Breast epithelium (tissue), 4 donors: ENCODE measurements at regions not wholly inside any gene's neighbourhood (a gene's known extent, or its start where the extent isn't known, plus 50 kb on each side); places are given as distances from the start of the nearest gene placed in this dataset.

ENCODE experiments used
- DNase-seq, 2 donors: peaks; one replicate each; pipeline ENCODE4 v3.0.0-alpha.2; 2019; ENCODE audit warnings: low spot score in 2 of 2
- H3K27ac ChIP-seq, 2 donors: fragments of 200-600 bp; sonication (generic) in 1 of 2; one replicate each; pipeline ENCODE4 v1.5.1; 2016 to 2019; ENCODE audit warnings: mild to moderate bottlenecking in 1 of 2
- H3K27me3 ChIP-seq, 2 donors: fragments of 200-600 bp; sonication (generic) in 1 of 2; one replicate each; pipeline versions ENCODE4 v1.5.1 to v1.6.0; 2017 to 2019; ENCODE audit warnings: control low read depth in 1 of 2, mild to moderate bottlenecking in 1 of 2
- H3K36me3 ChIP-seq: fragments of 200-600 bp; one replicate; pipeline ENCODE4 v1.5.1; 2019
- H3K4me1 ChIP-seq, 2 donors: fragments of 200-600 bp; sonication (generic); one replicate each; pipeline ENCODE4 v1.5.1; 2016 to 2019; ENCODE audit warnings: control low read depth in 1 of 2
- H3K4me3 ChIP-seq, 3 donors: fragments of 200-600 bp; sonication (generic); 1 replicate in 2 of 3; 2 replicates in 1 of 3; pipeline ENCODE4 v1.5.1; 2016 to 2019; ENCODE audit warnings: mild to moderate bottlenecking in 3 of 3, moderate library complexity in 2 of 3
- H3K9me3 ChIP-seq, 2 donors: fragments of 200-600 bp; sonication (generic) in 1 of 2; one replicate each; pipeline ENCODE4 v1.5.1; 2016 to 2019; ENCODE audit warnings: control low read depth in 1 of 2
- POLR2A ChIP-seq: fragments of 450-650 bp; IDR thresholded peaks from one replicate; pipeline ENCODE4 v1.6.1; 2016; ENCODE audit warnings: antibody characterized with exemption, mild to moderate bottlenecking, moderate library complexity
- POLR2AphosphoS5 ChIP-seq, 3 donors: sonication (generic); formaldehyde crosslinking; IDR thresholded peaks; one replicate each; pipeline ENCODE4 v1.6.1; 2017; ENCODE audit warnings: antibody characterized with exemption in 3 of 3
- intact Hi-C: fragments of 100-400 bp; cut with DNase I; formaldehyde crosslinking; loops from one replicate; pipeline ENCODE4 v1.15.1; 2023; ENCODE audit warnings: low total_unique reads
- TF ChIP-seq, protein P1 (sequence below), 3 donors: fragments of 450-650 bp; IDR thresholded peaks; one replicate each; pipeline ENCODE4 v1.5.1; 2016 to 2017; ENCODE audit warnings: antibody characterized with exemption in 3 of 3, mild to moderate bottlenecking in 3 of 3, moderate library complexity in 3 of 3

DNA sequence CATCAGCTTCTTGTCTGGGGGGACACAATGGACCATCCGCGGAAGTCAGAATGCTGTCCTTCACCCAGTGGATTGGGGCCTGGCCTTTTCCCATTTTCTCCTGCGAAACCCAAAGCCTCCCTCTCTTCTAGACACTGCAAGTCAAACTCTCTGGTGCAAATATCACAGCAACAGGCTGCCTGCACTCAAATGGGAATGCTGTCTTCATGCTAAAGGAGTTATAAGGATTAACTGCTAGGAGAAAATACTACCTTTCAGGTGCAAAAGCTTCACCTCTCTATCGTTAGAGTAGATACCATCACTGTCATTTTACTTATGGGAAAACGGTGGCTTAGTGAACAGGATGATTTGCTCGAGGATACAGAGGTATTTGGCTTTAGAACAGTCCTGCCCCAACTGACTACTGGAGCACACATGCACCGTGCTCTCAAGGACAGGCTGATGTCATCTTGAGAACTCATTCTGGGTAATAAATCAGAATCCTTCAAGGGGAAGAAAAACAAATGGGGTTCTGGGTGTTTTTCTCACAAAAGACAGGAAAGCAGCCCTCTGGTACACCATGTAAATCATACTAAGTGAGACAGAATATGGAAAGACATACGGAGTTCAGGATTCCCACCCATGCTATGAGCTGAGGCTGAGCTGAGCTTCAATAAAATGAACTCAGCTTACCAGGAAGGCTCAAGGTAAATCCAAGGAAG lies 100.9 kb downstream of the SAMD9 start:
- intact Hi-C loops: no loop called here
- no peak for DNase-seq
- no peaks in the 10 kb centered on the region for H3K9me3 ChIP-seq
- no peaks in the 10 kb centered on the region for H3K27me3 ChIP-seq
- no peaks in the 10 kb centered on the region for H3K36me3 ChIP-seq
- H3K27ac ChIP-seq: peak overlapping the region in 1 of 2 donors; percentile 41
- TF ChIP-seq POLR2A: no peak
- TF ChIP-seq POLR2AphosphoS5 (IDR thresholded peaks at IDR 0.05): no peak
- TF ChIP-seq, protein P1, sequence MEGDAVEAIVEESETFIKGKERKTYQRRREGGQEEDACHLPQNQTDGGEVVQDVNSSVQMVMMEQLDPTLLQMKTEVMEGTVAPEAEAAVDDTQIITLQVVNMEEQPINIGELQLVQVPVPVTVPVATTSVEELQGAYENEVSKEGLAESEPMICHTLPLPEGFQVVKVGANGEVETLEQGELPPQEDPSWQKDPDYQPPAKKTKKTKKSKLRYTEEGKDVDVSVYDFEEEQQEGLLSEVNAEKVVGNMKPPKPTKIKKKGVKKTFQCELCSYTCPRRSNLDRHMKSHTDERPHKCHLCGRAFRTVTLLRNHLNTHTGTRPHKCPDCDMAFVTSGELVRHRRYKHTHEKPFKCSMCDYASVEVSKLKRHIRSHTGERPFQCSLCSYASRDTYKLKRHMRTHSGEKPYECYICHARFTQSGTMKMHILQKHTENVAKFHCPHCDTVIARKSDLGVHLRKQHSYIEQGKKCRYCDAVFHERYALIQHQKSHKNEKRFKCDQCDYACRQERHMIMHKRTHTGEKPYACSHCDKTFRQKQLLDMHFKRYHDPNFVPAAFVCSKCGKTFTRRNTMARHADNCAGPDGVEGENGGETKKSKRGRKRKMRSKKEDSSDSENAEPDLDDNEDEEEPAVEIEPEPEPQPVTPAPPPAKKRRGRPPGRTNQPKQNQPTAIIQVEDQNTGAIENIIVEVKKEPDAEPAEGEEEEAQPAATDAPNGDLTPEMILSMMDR (IDR thresholded peaks at IDR 0.05): no peak
- H3K4me1 ChIP-seq: no peaks in the 10 kb centered on the region
- H3K4me3 ChIP-seq: no peak overlapping the region

DNA sequence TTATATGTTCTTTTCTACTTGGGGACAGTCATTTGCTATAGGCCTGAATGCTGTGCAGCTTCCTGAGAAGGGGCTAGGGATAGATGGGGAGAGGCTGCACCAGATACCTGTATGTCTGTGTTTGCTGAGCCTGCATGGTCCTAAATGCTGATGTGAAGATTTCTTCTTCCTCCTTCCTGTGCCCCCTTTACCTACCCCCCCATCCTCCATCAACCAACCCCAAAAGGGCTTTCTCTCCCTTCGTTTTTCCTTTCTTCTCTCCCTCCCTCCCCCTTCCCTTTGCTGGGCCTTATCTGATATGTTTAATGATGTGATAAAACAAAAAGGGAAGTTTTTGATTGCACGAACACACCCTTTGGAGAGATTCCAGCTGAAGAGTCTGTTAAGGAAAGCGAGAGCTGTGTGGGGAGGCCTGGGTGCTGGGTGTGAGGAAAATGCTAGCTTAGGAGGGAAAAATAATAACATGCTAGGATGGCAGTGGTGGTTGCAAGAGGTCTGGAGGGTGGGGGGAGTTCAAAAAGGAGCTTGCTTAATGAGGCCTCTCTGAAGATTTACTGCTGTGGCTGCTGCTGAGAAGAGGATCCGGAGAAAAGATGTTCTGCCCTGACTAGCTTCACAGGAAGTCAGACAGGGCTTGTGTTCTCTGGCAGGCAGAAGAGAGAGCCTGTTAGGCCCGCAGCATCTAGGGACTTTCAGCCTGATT lies 101.8 kb downstream of the SAMD9 start:
- H3K9me3 ChIP-seq: no peaks in the 10 kb centered on the region
- H3K36me3 ChIP-seq: no peaks in the 10 kb centered on the region
- peak overlapping the region; percentile 26 to 41 for H3K27ac ChIP-seq
- H3K4me3 ChIP-seq: no peak overlapping the region
- no peak for DNase-seq
- H3K4me1 ChIP-seq: no peaks in the 10 kb centered on the region
- no peaks in the 10 kb centered on the region for H3K27me3 ChIP-seq
- TF ChIP-seq, protein P1 (IDR thresholded peaks at IDR 0.05): no peak
- TF ChIP-seq POLR2AphosphoS5 (IDR thresholded peaks at IDR 0.05) (no peak), POLR2A (no peak)
- intact Hi-C loops: no loop called here

DNA sequence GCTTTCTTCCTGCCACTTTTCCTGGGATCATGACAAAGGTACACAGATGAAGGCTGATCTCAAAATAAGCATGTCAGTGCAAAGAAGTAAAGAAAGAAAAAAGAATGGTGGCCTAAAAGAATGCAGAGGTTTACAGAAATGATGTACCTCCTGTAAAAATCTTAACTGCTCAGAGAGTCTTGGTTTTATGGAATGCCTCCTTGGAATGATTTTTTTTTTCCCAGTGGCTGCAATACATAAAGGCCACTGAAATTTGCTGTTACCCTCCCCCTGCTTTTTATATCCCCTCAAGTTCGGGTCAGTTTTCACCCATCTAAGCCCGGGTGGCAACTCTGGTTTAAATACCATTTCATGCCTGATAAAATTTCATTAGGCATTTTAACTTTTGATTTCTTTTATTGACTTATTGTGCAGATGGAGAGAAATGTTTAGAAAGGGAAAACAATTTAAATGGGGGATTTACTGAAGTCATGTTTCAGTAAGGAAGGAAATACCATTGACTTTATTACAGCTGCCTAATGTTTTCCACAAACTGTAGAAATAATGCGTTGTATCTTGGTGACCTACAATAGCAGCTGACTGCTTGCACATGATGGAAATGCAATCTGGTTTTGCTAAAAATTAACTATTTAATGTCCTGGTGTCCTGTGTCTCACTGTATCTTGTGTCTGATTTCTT lies 102.5 kb downstream of the SAMD9 start:
- TF ChIP-seq POLR2AphosphoS5 (IDR thresholded peaks at IDR 0.05) (no peak), POLR2A (no peak)
- TF ChIP-seq, protein P1 (IDR thresholded peaks at IDR 0.05): no peak
- peak overlapping the region; percentile 31 to 41 for H3K27ac ChIP-seq
- H3K36me3 ChIP-seq: no peaks in the 10 kb centered on the region
- DNase-seq: no peak
- no peaks in the 10 kb centered on the region for H3K27me3 ChIP-seq
- H3K4me1 ChIP-seq: no peaks in the 10 kb centered on the region
- intact Hi-C loops: no loop called here
- no peaks in the 10 kb centered on the region for H3K9me3 ChIP-seq
- H3K4me3 ChIP-seq: no peak overlapping the region

DNA sequence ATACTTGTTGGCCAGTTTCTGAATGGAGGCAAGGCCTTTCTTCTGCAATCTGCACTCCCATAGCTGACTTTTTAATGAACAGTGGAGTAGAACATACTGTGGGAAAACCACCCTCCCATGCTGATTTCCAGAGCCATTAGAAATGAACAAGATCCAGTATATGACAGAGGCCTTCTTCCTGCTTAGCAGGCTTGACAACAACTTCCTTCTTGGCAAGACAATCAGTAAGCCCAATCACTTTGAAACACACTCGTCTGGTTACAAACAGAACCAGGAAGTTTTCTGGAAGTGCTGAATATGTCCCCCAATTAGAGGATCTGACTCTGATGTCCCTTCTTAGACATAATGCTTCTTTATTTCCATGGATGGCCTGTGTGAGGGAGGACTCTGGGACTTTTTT lies 103.4 kb downstream of the SAMD9 start:
- Histone ChIP-seq H3K9me3 (no peaks in the 10 kb centered on the region), H3K4me3 (no peak overlapping the region), H3K36me3 (no peaks in the 10 kb centered on the region), H3K27me3 (no peaks in the 10 kb centered on the region), H3K4me1 (no peaks in the 10 kb centered on the region), H3K27ac (peak overlapping the region in 1 of 2 donors; percentile 31)
- TF ChIP-seq POLR2AphosphoS5 (IDR thresholded peaks at IDR 0.05): peak in 1 of 3 donors; percentile 12
- TF ChIP-seq, protein P1 (IDR thresholded peaks at IDR 0.05): no peak
- intact Hi-C loops: no loop called here
- DNase-seq: no peak
